ENCODE measurements at regions not wholly inside any gene's neighbourhood (a gene's known extent, or its start where the extent isn't known, plus 50 kb on each side); places are given as distances from the start of the nearest gene placed in this dataset.

DNA sequence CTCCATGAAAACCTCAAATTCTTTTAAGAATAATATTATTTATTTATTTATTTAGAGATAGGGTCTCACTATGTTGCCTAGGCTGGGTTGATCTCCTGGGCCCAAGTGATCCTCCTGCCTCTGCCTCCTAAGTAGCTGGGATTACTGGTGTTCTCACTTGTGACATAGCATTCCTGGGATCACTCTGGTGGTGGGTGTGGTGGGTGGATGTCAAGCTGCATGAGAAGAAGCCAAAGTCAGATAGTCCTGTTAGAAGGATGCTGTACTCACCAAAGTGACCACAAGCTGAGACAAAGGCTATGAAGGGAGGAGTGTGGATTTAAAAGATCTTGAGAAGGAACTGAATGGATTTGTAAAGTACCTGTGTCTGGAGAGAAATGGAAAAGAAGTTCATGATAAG lies 87.9 kb upstream of the SPON1 start:
- DNase-seq, result no peak

- no peak for DNase-seq
Measured at GRCh38 chr11:13875643-13876042, 86.9 kb upstream of the SPON1 start.

GRCh38 chr11:13876423-13876822 lies 86.1 kb upstream of the SPON1 start:
- DNase-seq, result no peak

- no peak for DNase-seq
Measured at GRCh38 chr11:13878077-13878476, 84.4 kb upstream of the SPON1 start.

- no peak for DNase-seq
Measured at GRCh38 chr11:13880634-13881033, 81.9 kb upstream of the SPON1 start.

DNA sequence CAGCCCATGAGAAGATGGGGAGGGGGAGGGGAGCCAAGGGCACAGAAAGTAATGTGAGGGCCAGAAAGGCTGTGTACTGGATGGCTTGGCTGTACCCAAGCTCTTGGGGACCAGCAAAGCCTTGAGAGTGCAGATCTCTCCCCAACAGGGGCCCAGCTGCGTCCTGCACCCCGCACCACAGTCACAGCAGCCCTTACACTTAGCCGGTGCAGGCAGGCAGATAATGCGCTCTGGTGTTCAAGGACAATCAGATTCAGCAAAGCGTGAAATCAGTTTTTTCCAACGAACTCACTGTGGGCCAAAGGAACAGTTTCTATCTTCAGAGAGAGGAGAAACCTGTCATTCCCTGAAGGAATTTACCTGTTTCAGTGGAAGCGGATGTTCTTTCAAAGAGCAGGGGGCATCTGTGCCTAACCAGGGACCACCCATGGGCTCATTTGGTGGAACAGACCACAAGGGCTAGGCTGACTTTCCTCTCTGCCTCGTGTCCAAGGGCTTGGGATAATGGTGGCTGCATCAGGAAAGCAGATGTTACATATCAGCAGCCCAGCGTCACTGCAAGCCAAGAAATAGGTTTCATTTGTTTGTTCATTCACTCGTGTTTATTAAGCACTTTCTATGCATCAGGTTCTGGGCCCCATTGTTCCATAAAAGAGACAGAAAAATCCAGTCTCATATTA lies 81.2 kb upstream of the SPON1 start:
- DNase-seq, result no peak

DNA sequence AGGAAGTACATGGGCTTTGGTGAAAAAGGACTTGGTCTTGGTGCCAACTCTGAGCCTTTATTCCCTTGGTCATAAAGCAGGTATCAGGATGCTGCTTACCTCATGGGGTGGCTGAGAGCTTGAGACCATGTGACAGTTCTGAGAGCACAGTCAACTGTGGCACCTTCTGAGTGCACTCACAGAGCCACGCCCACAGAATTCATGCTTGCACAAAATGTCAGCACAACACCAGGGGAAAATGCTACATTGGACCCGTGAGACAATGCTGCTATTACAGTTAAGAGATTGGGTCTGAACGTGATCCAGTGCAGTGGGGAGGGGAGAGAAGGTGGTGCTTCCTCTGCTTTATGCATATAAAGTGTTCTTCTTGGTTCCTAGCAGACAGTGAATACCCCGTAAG lies 79.5 kb upstream of the SPON1 start:
- no peak for DNase-seq

GRCh38 chr11:13883589-13883988 lies 78.9 kb upstream of the SPON1 start:
- DNase-seq, result no peak

- no peak for DNase-seq
Measured at GRCh38 chr11:13884158-13884799, 78.2 kb upstream of the SPON1 start.

DNA sequence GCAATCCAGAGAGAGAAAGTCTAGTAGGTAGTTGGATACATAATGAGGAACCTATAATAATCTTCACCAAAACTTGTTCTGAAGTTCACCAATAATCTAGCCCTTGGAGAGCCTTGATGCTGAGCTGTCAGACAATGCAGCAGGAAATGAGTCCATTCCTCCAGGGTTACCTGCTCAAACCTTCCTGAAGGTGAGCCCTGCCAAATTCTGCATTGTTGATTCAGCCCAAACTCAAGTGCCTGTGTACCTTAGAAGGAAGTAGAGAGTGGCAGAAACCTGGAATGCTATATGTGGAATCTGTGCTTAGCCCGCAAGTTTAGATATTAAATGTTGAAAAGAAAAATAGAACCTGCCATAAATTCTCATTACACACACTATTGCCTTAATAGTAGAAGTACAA lies 77.4 kb upstream of the SPON1 start:
- DNase-seq, result no peak

DNA sequence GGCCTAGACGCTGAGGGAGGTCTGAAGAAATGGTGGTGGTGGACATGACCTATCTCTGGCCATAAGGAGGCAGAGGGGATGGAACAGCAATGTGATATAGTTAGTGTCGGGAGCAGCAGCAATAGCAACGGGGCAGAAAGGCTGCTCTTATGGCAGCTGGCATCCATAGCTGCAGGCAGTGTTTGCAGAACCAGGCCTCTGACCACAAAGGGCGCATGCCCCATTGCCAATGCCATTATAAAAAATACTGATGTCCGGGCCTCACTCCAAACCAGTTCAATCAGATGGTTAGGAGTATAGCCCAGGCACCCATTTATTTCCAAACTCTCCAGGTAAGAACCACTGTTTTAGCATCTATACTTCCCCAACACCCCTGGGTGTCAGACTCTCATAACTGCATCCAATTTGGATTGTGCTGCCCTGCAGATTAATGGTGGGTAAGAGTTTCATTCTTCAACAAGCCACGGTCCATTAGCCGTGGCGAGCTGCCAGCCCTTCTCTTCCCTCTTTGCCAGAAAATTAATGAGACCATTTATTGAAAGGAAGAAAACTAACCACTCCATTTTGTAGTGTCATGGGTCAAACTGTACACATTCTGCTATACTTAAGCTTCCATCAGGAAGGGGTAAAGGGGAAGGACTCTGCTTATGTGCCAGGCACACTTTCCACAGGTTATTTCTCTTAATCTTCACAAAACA lies 72.8 kb upstream of the SPON1 start:
- peak; percentile 62 for DNase-seq

- peak; percentile 24 for DNase-seq
Measured at GRCh38 chr11:13891911-13892310, 70.6 kb upstream of the SPON1 start.

DNA sequence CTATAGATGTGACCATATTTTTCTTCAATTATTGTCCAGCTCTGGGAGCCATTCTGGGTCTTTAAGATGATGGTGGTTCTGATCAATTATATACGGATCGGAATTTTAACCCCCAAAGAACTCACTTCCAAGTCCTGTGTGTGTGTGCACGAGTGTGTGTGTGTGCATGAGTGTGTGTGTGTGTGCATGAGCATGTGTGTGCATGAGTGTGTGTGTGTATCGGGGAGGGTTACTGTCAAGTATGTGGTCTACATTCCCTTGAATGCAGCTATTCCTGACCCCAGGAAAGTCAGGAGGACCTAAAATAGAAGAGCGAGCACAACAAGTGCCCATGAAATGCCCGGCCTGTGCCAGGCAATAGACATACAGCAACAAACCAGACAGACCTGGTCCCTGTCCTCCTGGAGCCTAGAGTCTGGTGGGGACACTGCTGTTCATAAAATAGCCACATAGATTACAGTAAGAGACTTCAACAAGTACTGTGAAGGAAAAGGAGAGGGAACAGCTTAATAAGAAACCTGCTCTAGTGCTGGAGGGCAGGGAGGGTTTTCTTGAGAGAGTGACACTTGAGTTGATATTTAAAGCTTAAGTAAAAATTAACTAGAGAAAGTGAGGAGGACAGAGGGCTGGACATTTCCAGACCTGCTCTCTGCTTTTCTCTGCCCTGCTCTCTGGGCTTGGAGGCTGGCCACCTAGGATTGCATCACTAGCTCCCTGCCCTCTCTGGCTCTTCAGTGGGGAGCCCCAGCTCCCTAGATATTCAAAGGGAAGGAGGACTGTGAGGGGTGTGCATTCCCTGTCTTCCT lies 66.1 kb upstream of the SPON1 start:
- DNase-seq, result no peak

DNA sequence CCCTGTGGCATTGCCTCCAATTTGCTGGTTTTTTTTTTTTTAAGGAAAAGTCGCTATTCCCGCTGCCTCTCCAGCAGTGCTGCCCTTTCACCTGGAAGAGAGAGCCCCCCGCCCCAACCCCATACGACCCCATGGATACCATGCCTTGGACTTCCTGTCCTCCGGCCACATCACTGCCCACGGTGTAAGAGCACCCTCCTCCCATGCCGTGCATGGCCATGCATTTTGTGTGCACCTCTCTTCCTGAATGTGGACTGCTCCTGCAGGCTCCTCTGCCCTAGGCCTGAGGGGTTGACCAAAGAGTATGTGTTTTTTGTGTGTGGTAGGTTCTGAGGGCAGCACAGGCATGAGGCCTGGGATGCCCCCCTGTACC lies 65.6 kb upstream of the SPON1 start:
- no peak for DNase-seq

- DNase-seq, result peak; percentile 42
Measured at GRCh38 chr11:13897646-13898276, 64.8 kb upstream of the SPON1 start.

GRCh38 chr11:13899603-13900002 lies 62.9 kb upstream of the SPON1 start:
- no peak for DNase-seq

- DNase-seq, result peak; percentile 85
Measured at GRCh38 chr11:13902523-13902922, 60.0 kb upstream of the SPON1 start.

DNA sequence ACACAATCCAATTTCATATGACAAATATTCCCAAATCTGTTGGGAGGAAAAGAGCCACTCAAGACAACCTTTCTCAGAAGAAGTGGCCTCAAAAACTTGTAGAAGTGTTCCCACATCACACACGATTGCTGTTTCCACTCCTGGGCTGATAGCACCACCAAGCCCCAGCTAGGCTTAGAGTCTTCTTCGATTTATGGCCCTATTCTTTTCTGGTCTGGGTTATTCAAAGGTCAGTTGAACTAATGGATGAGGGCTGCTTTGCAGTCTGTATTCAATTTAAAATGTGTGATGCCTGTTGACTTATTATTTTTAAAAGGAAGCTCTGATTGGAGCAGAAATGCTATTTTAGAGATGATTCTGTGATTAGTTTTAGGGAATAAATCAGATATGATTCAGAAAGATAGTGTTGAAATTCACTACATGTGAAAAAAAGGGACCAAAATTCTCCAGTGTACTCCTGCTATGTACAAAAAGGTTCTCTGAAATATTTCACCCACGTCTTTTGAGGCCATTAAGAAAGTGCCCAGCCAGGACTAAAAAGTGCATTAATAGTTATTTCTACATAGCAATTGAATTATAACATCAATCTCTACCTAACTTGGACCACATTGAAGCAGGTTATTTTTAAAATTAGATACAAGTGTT lies 57.3 kb upstream of the SPON1 start:
- DNase-seq, result no peak

GRCh38 chr11:13907678-13908077 lies 54.8 kb upstream of the SPON1 start:
- no peak for DNase-seq

- DNase-seq, result no peak
Measured at GRCh38 chr11:13908535-13908934, 54.0 kb upstream of the SPON1 start.

All from NCI-H2081 treated with DMSO at 0.1 percent for 48 hours (cell line).